ENCODE measurements at regions not wholly inside any gene's neighbourhood (a gene's known extent, or its start where the extent isn't known, plus 50 kb on each side); places are given as distances from the start of the nearest gene placed in this dataset.

GRCh38 chr9:108517651-108518365 lies 338.0 kb downstream of the ACTL7B start:
- TF ChIP-seq FOS (IDR thresholded peaks at IDR 0.05; ENCODE audit: borderline replicate concordance, insufficient read depth, low read length): no peak
- TF ChIP-seq MAX (IDR thresholded peaks at IDR 0.05; ENCODE audit: insufficient read depth, insufficient read length): no peak
- TF ChIP-seq POLR2AphosphoS5 (IDR thresholded peaks at IDR 0.05; ENCODE audit: insufficient read depth, low read depth, low read length): no peak
- no peak for TF ChIP-seq GATA2 (IDR thresholded peaks at IDR 0.05; ENCODE audit: insufficient read depth, insufficient read length, low read depth, low read length)
- TF ChIP-seq MYC (IDR thresholded peaks at IDR 0.05; ENCODE audit: low read depth, low read length): no peak
- TF ChIP-seq CTCF (IDR thresholded peaks at IDR 0.05; ENCODE audit: extremely low read depth in 1 of 2, insufficient read depth in 1 of 2, low read depth in 1 of 2, low read length in 2 of 2): no peak
- no peak for TF ChIP-seq POLR2A (IDR thresholded peaks at IDR 0.05; ENCODE audit: low read depth, low read length)
- TF ChIP-seq EZH2 (IDR thresholded peaks at IDR 0.05; ENCODE audit: borderline replicate concordance, low read depth, low read length, severe bottlenecking): no peak
- no peak for TF ChIP-seq JUN (IDR thresholded peaks at IDR 0.05; ENCODE audit: borderline replicate concordance, insufficient read depth, insufficient read length, low read depth)
- dilution Hi-C loops (cut with MboI; ENCODE audit: extremely low pct_ligation_motif_present, low sequenced_read_pairs): no loop called here
- no peaks in the 10 kb centered on the region for H3K9me1 ChIP-seq (replicated peaks; ENCODE audit: control insufficient read depth, extremely low read depth, insufficient read depth, low read length)
- DNase-seq (ENCODE audit: low read depth, low spot score) (no peak), FAIRE-seq (no peak)
- POLR2A ChIA-PET: no interaction called here
- no peaks in the 10 kb centered on the region for H4K20me1 ChIP-seq (replicated peaks; ENCODE audit: control insufficient read depth, extremely low read depth, insufficient read depth, low read length)
- no peak overlapping the region for H3K4me3 ChIP-seq (replicated peaks in 1 of 3; ENCODE audit: insufficient read depth in 1 of 3, low read depth in 1 of 3, low read length in 3 of 3)
- intact Hi-C loops (cut with micrococcal nuclease): no loop called here
- CTCF ChIA-PET: no interaction called here
- BruUV-seq (replicated peaks): no TSS peak
- H3K27me3 ChIP-seq (ENCODE audit: control insufficient read depth in 2 of 2, insufficient read depth in 2 of 2, low read length in 2 of 2): no peaks in the 10 kb centered on the region
- H3K36me3 ChIP-seq (ENCODE audit: control insufficient read depth in 2 of 2, extremely low read depth in 1 of 2, insufficient read depth in 2 of 2, low read length in 2 of 2): no peaks in the 10 kb centered on the region
- H3K4me1 ChIP-seq (ENCODE audit: control insufficient read depth, extremely low read depth, insufficient read depth, low read length): no peaks in the 10 kb centered on the region
- no peaks in the 10 kb centered on the region for H3K9me3 ChIP-seq (replicated peaks; ENCODE audit: control insufficient read depth, insufficient read depth, low read length)
- no peak overlapping the region for H3K4me2 ChIP-seq (ENCODE audit: insufficient read depth, low read length)
- no peak overlapping the region for H2AFZ ChIP-seq (ENCODE audit: low read depth, low read length)
- H3K79me2 ChIP-seq (ENCODE audit: control insufficient read depth, insufficient read depth, low read length): no peaks in the 10 kb centered on the region
- H3K9ac ChIP-seq (replicated peaks; ENCODE audit: extremely low read depth, insufficient read depth, low read length): no peak overlapping the region
- H3K27ac ChIP-seq (ENCODE audit: insufficient read depth, low read depth, low read length): no peak overlapping the region

Data from endothelial cell of umbilical vein (primary cell).